ENCODE measurements at regions not wholly inside any gene's neighbourhood (a gene's known extent, or its start where the extent isn't known, plus 50 kb on each side); places are given as distances from the start of the nearest gene placed in this dataset.

GRCh38 chr16:20259541-20259940 is 67.8 kb downstream of the GP2 start:
- H3K9me3 ChIP-seq (ENCODE audit: control insufficient read depth, low read length), result no peaks in the 10 kb centered on the region
- H3K36me3 ChIP-seq (ENCODE audit: control insufficient read depth, insufficient read depth, low read length), result no peaks in the 10 kb centered on the region
- no peaks in the 10 kb centered on the region for H3K4me1 ChIP-seq (ENCODE audit: control insufficient read depth, insufficient read depth, low read length, poor library complexity, severe bottlenecking)
- no peak overlapping the region for H3K4me3 ChIP-seq (ENCODE audit: extremely low read depth, insufficient read depth, low read length, poor library complexity, severe bottlenecking)
- no peak overlapping the region for H3K27ac ChIP-seq (ENCODE audit: low read depth, low read length, severe bottlenecking)

GRCh38 chr16:20257234-20257633 is 70.1 kb downstream of the GP2 start:
- no peaks in the 10 kb centered on the region for H3K4me1 ChIP-seq (ENCODE audit: control insufficient read depth, insufficient read depth, low read length, poor library complexity, severe bottlenecking)
- WGBS, 2 experiments (ENCODE audit: insufficient coverage in 2 of 2), result 80 to 83% methylated on average over 1 to 2 of the region's 3 CpGs
- no peaks in the 10 kb centered on the region for H3K36me3 ChIP-seq (ENCODE audit: control insufficient read depth, insufficient read depth, low read length)
- H3K27ac ChIP-seq (ENCODE audit: low read depth, low read length, severe bottlenecking), result no peak overlapping the region
- no peaks in the 10 kb centered on the region for H3K9me3 ChIP-seq (ENCODE audit: control insufficient read depth, low read length)
- H3K4me3 ChIP-seq (ENCODE audit: extremely low read depth, insufficient read depth, low read length, poor library complexity, severe bottlenecking), result no peak overlapping the region

GRCh38 chr16:20255002-20255401 is 72.3 kb downstream of the GP2 start:
- H3K27ac ChIP-seq (ENCODE audit: low read depth, low read length, severe bottlenecking), result no peak overlapping the region
- no peaks in the 10 kb centered on the region for H3K9me3 ChIP-seq (ENCODE audit: control insufficient read depth, low read length)
- no peak overlapping the region for H3K4me3 ChIP-seq (ENCODE audit: extremely low read depth, insufficient read depth, low read length, poor library complexity, severe bottlenecking)
- no peaks in the 10 kb centered on the region for H3K36me3 ChIP-seq (ENCODE audit: control insufficient read depth, insufficient read depth, low read length)
- 83 to 100% methylated on average over 1 of the region's 1 CpG for WGBS, 2 experiments (ENCODE audit: insufficient coverage in 2 of 2)
- no peaks in the 10 kb centered on the region for H3K4me1 ChIP-seq (ENCODE audit: control insufficient read depth, insufficient read depth, low read length, poor library complexity, severe bottlenecking)

- no CpG with 5 or more reads among the region's 2 CpGs for WGBS, 2 experiments (ENCODE audit: insufficient coverage in 2 of 2)
- Histone ChIP-seq H3K9me3 (ENCODE audit: control insufficient read depth, low read length) (no peaks in the 10 kb centered on the region), H3K36me3 (ENCODE audit: control insufficient read depth, insufficient read depth, low read length) (no peaks in the 10 kb centered on the region), H3K4me1 (ENCODE audit: control insufficient read depth, insufficient read depth, low read length, poor library complexity, severe bottlenecking) (no peaks in the 10 kb centered on the region), H3K4me3 (ENCODE audit: extremely low read depth, insufficient read depth, low read length, poor library complexity, severe bottlenecking) (no peak overlapping the region), H3K27ac (ENCODE audit: low read depth, low read length, severe bottlenecking) (no peak overlapping the region)
Measured at GRCh38 chr16:20253825-20254224, 73.5 kb downstream of the GP2 start.

- Histone ChIP-seq H3K4me1 (ENCODE audit: control insufficient read depth, insufficient read depth, low read length, poor library complexity, severe bottlenecking) (no peaks in the 10 kb centered on the region), H3K4me3 (ENCODE audit: extremely low read depth, insufficient read depth, low read length, poor library complexity, severe bottlenecking) (no peak overlapping the region), H3K27ac (ENCODE audit: low read depth, low read length, severe bottlenecking) (no peak overlapping the region), H3K9me3 (ENCODE audit: control insufficient read depth, low read length) (no peaks in the 10 kb centered on the region), H3K36me3 (ENCODE audit: control insufficient read depth, insufficient read depth, low read length) (no peaks in the 10 kb centered on the region)
- 57 to 86% methylated on average over 1 of the region's 1 CpG for WGBS, 2 experiments (ENCODE audit: insufficient coverage in 2 of 2)
Measured at GRCh38 chr16:20249211-20249610, 78.1 kb downstream of the GP2 start.

GRCh38 chr16:20247076-20247475 is 80.2 kb downstream of the GP2 start:
- Histone ChIP-seq H3K4me3 (ENCODE audit: extremely low read depth, insufficient read depth, low read length, poor library complexity, severe bottlenecking) (no peak overlapping the region), H3K27ac (ENCODE audit: low read depth, low read length, severe bottlenecking) (no peak overlapping the region), H3K4me1 (ENCODE audit: control insufficient read depth, insufficient read depth, low read length, poor library complexity, severe bottlenecking) (no peaks in the 10 kb centered on the region), H3K36me3 (ENCODE audit: control insufficient read depth, insufficient read depth, low read length) (no peaks in the 10 kb centered on the region), H3K9me3 (ENCODE audit: control insufficient read depth, low read length) (no peaks in the 10 kb centered on the region)
- WGBS, 2 experiments (ENCODE audit: insufficient coverage in 2 of 2), result 86 to 100% methylated on average over 1 of the region's 3 CpGs

- Histone ChIP-seq H3K9me3 (ENCODE audit: control insufficient read depth, low read length) (no peaks in the 10 kb centered on the region), H3K36me3 (ENCODE audit: control insufficient read depth, insufficient read depth, low read length) (no peaks in the 10 kb centered on the region), H3K27ac (ENCODE audit: low read depth, low read length, severe bottlenecking) (no peak overlapping the region), H3K4me3 (ENCODE audit: extremely low read depth, insufficient read depth, low read length, poor library complexity, severe bottlenecking) (no peak overlapping the region), H3K4me1 (ENCODE audit: control insufficient read depth, insufficient read depth, low read length, poor library complexity, severe bottlenecking) (no peaks in the 10 kb centered on the region)
- WGBS, 2 experiments (ENCODE audit: insufficient coverage in 2 of 2), result 58 to 66% methylated on average over 2 of the region's 3 CpGs
Measured at GRCh38 chr16:20243731-20244281, 83.5 kb downstream of the GP2 start.

- Histone ChIP-seq H3K27ac (ENCODE audit: low read depth, low read length, severe bottlenecking) (no peak overlapping the region), H3K36me3 (ENCODE audit: control insufficient read depth, insufficient read depth, low read length) (no peaks in the 10 kb centered on the region), H3K9me3 (ENCODE audit: control insufficient read depth, low read length) (no peaks in the 10 kb centered on the region), H3K4me1 (ENCODE audit: control insufficient read depth, insufficient read depth, low read length, poor library complexity, severe bottlenecking) (no peaks in the 10 kb centered on the region), H3K4me3 (ENCODE audit: extremely low read depth, insufficient read depth, low read length, poor library complexity, severe bottlenecking) (no peak overlapping the region)
- 92 to 93% methylated on average over 2 to 3 of the region's 3 CpGs for WGBS, 2 experiments (ENCODE audit: insufficient coverage in 2 of 2)
Measured at GRCh38 chr16:20242568-20243255, 84.6 kb downstream of the GP2 start.

GRCh38 chr16:20241321-20241720 is 86.0 kb downstream of the GP2 start:
- no peaks in the 10 kb centered on the region for H3K4me1 ChIP-seq (ENCODE audit: control insufficient read depth, insufficient read depth, low read length, poor library complexity, severe bottlenecking)
- no peak overlapping the region for H3K4me3 ChIP-seq (ENCODE audit: extremely low read depth, insufficient read depth, low read length, poor library complexity, severe bottlenecking)
- H3K27ac ChIP-seq (ENCODE audit: low read depth, low read length, severe bottlenecking), result no peak overlapping the region
- no peaks in the 10 kb centered on the region for H3K36me3 ChIP-seq (ENCODE audit: control insufficient read depth, insufficient read depth, low read length)
- 85 to 94% methylated on average over 2 of the region's 2 CpGs for WGBS, 2 experiments (ENCODE audit: insufficient coverage in 2 of 2)
- H3K9me3 ChIP-seq (ENCODE audit: control insufficient read depth, low read length), result no peaks in the 10 kb centered on the region

GRCh38 chr16:20236579-20237289 is 90.6 kb downstream of the GP2 start:
- H3K27ac ChIP-seq (ENCODE audit: low read depth, low read length, severe bottlenecking), result no peak overlapping the region
- H3K9me3 ChIP-seq (ENCODE audit: control insufficient read depth, low read length), result no peaks in the 10 kb centered on the region
- no peaks in the 10 kb centered on the region for H3K36me3 ChIP-seq (ENCODE audit: control insufficient read depth, insufficient read depth, low read length)
- H3K4me1 ChIP-seq (ENCODE audit: control insufficient read depth, insufficient read depth, low read length, poor library complexity, severe bottlenecking), result no peaks in the 10 kb centered on the region
- WGBS, 2 experiments (ENCODE audit: insufficient coverage in 2 of 2), result 84 to 87% methylated on average over 3 to 4 of the region's 7 CpGs
- no peak overlapping the region for H3K4me3 ChIP-seq (ENCODE audit: extremely low read depth, insufficient read depth, low read length, poor library complexity, severe bottlenecking)

- 82 to 100% methylated on average over 2 of the region's 4 CpGs for WGBS, 2 experiments (ENCODE audit: insufficient coverage in 2 of 2)
- no peak overlapping the region for H3K27ac ChIP-seq (ENCODE audit: low read depth, low read length, severe bottlenecking)
- no peaks in the 10 kb centered on the region for H3K4me1 ChIP-seq (ENCODE audit: control insufficient read depth, insufficient read depth, low read length, poor library complexity, severe bottlenecking)
- peaks cover 4% of the 10 kb centered on the region for H3K9me3 ChIP-seq (ENCODE audit: control insufficient read depth, low read length)
- no peak overlapping the region for H3K4me3 ChIP-seq (ENCODE audit: extremely low read depth, insufficient read depth, low read length, poor library complexity, severe bottlenecking)
- H3K36me3 ChIP-seq (ENCODE audit: control insufficient read depth, insufficient read depth, low read length), result no peaks in the 10 kb centered on the region
Measured at GRCh38 chr16:20225228-20225733, 102.0 kb downstream of the GP2 start.

All from mesodermal cell (in vitro differentiated cells).